Endothelial cell of umbilical vein (primary cell): ENCODE measurements at regions not wholly inside any gene's neighbourhood (a gene's known extent, or its start where the extent isn't known, plus 50 kb on each side); places are given as distances from the start of the nearest gene placed in this dataset.

Experiments
- BruUV-seq: library from RNA; stranded (reverse); fragments of 400-500 nt; replicated peaks from 2 replicates; lab custom pipeline; 2021; lab: Mats Ljungman, UMichigan
- CTCF ChIA-PET: fragments of 300-600, 350-600 bp; sonication (Branson Sonifier 250); formaldehyde crosslinking; loops from one replicate; lab custom pipeline; 2021; ENCODE audit warnings: antibody characterized with exemption, inconsistent platforms; lab: Charles Lee
- POLR2A ChIA-PET: fragments of 300-600, 350-600 bp; sonication (Branson Sonifier 250); formaldehyde crosslinking; loops from one replicate; lab custom pipeline; 2021; ENCODE audit warnings: antibody characterized with exemption, inconsistent platforms; lab: Charles Lee
- DNase-seq: peaks from one replicate; pipeline ENCODE4 v3.0.0-alpha.2; 2011; ENCODE audit warnings: low read depth, low spot score
- FAIRE-seq: peaks from 2 replicates; lab custom pipeline; 2011; peaks lifted over from hg19 to GRCh38; lab: Jason Lieb, UNC
- H2AFZ ChIP-seq: 2 replicates; pipeline ENCODE4 v1.6.0; 2012; ENCODE audit warnings: low read depth, low read length, control low read depth, inconsistent platforms
- H3K27ac ChIP-seq: 2 replicates; pipeline ENCODE4 v1.5.1; 2011; ENCODE audit warnings: low read depth, mild to moderate bottlenecking, control low read depth, low read length, moderate library complexity; ENCODE audit not compliant: insufficient read depth
- H3K27me3 ChIP-seq, 2 experiments: 2 replicates each; pipeline versions ENCODE4 v1.6.0 to v1.6.1; 2011; ENCODE audit warnings: low read length in 2 of 2, mixed read lengths in 1 of 2; ENCODE audit not compliant: control insufficient read depth in 2 of 2, insufficient read depth in 2 of 2
- H3K36me3 ChIP-seq, 2 experiments: 2 replicates in 1 of 2; 3 replicates in 1 of 2; pipeline ENCODE4 v1.5.1; 2011; ENCODE audit warnings: low read length in 2 of 2, mild to moderate bottlenecking in 1 of 2, moderate library complexity in 1 of 2; ENCODE audit not compliant: control insufficient read depth in 2 of 2, insufficient read depth in 2 of 2; ENCODE audit errors: extremely low read depth in 1 of 2
- H3K4me1 ChIP-seq: 3 replicates; pipeline ENCODE4 v1.5.1; 2011; ENCODE audit warnings: mild to moderate bottlenecking, low read length; ENCODE audit not compliant: control insufficient read depth, insufficient read depth; ENCODE audit errors: extremely low read depth
- H3K4me2 ChIP-seq: 2 replicates; pipeline ENCODE4 v1.6.1; 2011; ENCODE audit warnings: low read length, control low read depth, mixed read lengths; ENCODE audit not compliant: insufficient read depth
- H3K4me3 ChIP-seq, 3 experiments: fragments of 200-600 bp in 1 of 3; sonication (generic), shearing (Covaris generic) in 1 of 3; replicated peaks in 1 of 3; 2 replicates each; pipeline ENCODE4 v1.5.1; 2011 to 2016; ENCODE audit warnings: control low read depth in 3 of 3, low read length in 3 of 3, mild to moderate bottlenecking in 2 of 3, inconsistent platforms in 1 of 3, low read depth in 1 of 3, moderate library complexity in 1 of 3; ENCODE audit not compliant: insufficient read depth in 1 of 3
- H3K79me2 ChIP-seq: 2 replicates; pipeline ENCODE4 v1.6.0; 2012; ENCODE audit warnings: low read length, inconsistent platforms; ENCODE audit not compliant: control insufficient read depth, insufficient read depth
- H3K9ac ChIP-seq: replicated peaks from 2 replicates; pipeline ENCODE3; 2011; ENCODE audit warnings: low read length, control low read depth; ENCODE audit not compliant: insufficient read depth; ENCODE audit errors: extremely low read depth
- H3K9me1 ChIP-seq: replicated peaks from 3 replicates; pipeline ENCODE4 v1.6.0; 2011; ENCODE audit warnings: mild to moderate bottlenecking, low read length; ENCODE audit not compliant: control insufficient read depth, insufficient read depth; ENCODE audit errors: extremely low read depth
- H3K9me3 ChIP-seq: replicated peaks from 2 replicates; pipeline ENCODE4 v1.5.1; 2012; ENCODE audit warnings: low read length, inconsistent platforms; ENCODE audit not compliant: control insufficient read depth, insufficient read depth
- H4K20me1 ChIP-seq: replicated peaks from 2 replicates; pipeline ENCODE3; 2011; ENCODE audit warnings: mild to moderate bottlenecking, low read length; ENCODE audit not compliant: control insufficient read depth, insufficient read depth; ENCODE audit errors: extremely low read depth
- EZH2 ChIP-seq: IDR thresholded peaks from 2 replicates; pipeline ENCODE4 v1.6.1; 2012; ENCODE audit warnings: borderline replicate concordance, low read depth, mild to moderate bottlenecking, moderate library complexity, low read length, inconsistent platforms; ENCODE audit not compliant: severe bottlenecking
- FOS ChIP-seq: IDR thresholded peaks from 2 replicates; pipeline ENCODE4 v1.6.1; 2011; ENCODE audit warnings: mild to moderate bottlenecking, low read length, moderate library complexity, borderline replicate concordance; ENCODE audit not compliant: insufficient read depth
- GATA2 ChIP-seq: IDR thresholded peaks from 2 replicates; pipeline ENCODE4 v1.7.0; 2011; ENCODE audit warnings: low read depth, mild to moderate bottlenecking, moderate library complexity, mixed read lengths, low read length; ENCODE audit not compliant: insufficient read length, insufficient read depth
- JUN ChIP-seq: IDR thresholded peaks from 2 replicates; pipeline ENCODE4 v1.6.1; 2011; ENCODE audit warnings: borderline replicate concordance, low read depth; ENCODE audit not compliant: insufficient read length, insufficient read depth
- MYC ChIP-seq: IDR thresholded peaks from one replicate; pipeline ENCODE4 v1.6.1; 2011; ENCODE audit warnings: mild to moderate bottlenecking, low read depth, low read length
- POLR2A ChIP-seq: IDR thresholded peaks from 2 replicates; pipeline ENCODE4 v1.6.1; 2012; ENCODE audit warnings: low read depth, mild to moderate bottlenecking, control low read depth, low read length
- POLR2AphosphoS5 ChIP-seq: IDR thresholded peaks from 2 replicates; pipeline ENCODE4 v1.6.1; 2012; ENCODE audit warnings: low read depth, mild to moderate bottlenecking, control low read depth, low read length, moderate library complexity; ENCODE audit not compliant: insufficient read depth
- dilution Hi-C: fragments of 300-500 bp; cut with MboI; formaldehyde crosslinking; loops from one replicate; pipeline ENCODE4 v1.15.0; 2019; ENCODE audit warnings: low sequenced_read_pairs; ENCODE audit not compliant: extremely low pct_ligation_motif_present
- intact Hi-C: fragments of 100-400 bp; cut with micrococcal nuclease; formaldehyde crosslinking; loops from one replicate; pipeline ENCODE4 v1.10.0; 2022
- TF ChIP-seq, protein P1 (sequence below): IDR thresholded peaks from 2 replicates; pipeline ENCODE4 v1.6.1; 2011; ENCODE audit not compliant: insufficient read depth, insufficient read length
- TF ChIP-seq, protein P2 (sequence below), 2 donors: IDR thresholded peaks; 1 replicate in 1 of 2; 2 replicates in 1 of 2; pipeline ENCODE4 v1.5.1; 2011; ENCODE audit warnings: low read length in 2 of 2, mild to moderate bottlenecking in 2 of 2, moderate library complexity in 2 of 2, control low read depth in 1 of 2, inconsistent platforms in 1 of 2, low read depth in 1 of 2; ENCODE audit not compliant: insufficient read depth in 1 of 2; ENCODE audit errors: extremely low read depth in 1 of 2

DNA sequence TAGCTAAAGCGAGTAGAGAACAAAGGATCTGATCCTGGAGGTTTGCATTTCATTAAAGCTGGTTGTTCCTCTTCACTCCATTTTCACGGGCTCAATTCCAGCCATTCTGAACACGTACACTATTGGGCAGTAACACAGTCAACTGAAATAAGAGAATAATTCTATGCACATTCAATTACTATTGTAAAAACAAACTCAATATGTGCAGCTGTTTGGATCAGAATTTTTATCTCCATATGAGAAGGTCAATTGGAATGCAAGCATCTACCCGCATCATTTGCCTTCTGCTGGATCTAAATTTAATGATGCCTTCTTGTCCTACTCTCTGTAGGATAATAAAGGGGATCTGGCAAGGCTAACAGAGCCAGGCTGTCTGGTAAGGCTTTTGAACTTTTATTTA, 562.8 kb upstream of the CCDC179 start:
- H3K4me2 ChIP-seq: no peak overlapping the region
- no peak overlapping the region for H3K9ac ChIP-seq
- no peaks in the 10 kb centered on the region for H3K9me3 ChIP-seq
- no TSS peak for BruUV-seq
- no peaks in the 10 kb centered on the region for H3K4me1 ChIP-seq
- DNase-seq (no peak), FAIRE-seq (no peak)
- dilution Hi-C loops: no loop called here
- TF ChIP-seq, protein P1, sequence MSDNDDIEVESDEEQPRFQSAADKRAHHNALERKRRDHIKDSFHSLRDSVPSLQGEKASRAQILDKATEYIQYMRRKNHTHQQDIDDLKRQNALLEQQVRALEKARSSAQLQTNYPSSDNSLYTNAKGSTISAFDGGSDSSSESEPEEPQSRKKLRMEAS: no peak
- TF ChIP-seq POLR2AphosphoS5 (no peak), FOS (no peak), MYC (no peak), POLR2A (no peak), JUN (no peak), GATA2 (no peak), EZH2 (no peak)
- TF ChIP-seq, protein P2, sequence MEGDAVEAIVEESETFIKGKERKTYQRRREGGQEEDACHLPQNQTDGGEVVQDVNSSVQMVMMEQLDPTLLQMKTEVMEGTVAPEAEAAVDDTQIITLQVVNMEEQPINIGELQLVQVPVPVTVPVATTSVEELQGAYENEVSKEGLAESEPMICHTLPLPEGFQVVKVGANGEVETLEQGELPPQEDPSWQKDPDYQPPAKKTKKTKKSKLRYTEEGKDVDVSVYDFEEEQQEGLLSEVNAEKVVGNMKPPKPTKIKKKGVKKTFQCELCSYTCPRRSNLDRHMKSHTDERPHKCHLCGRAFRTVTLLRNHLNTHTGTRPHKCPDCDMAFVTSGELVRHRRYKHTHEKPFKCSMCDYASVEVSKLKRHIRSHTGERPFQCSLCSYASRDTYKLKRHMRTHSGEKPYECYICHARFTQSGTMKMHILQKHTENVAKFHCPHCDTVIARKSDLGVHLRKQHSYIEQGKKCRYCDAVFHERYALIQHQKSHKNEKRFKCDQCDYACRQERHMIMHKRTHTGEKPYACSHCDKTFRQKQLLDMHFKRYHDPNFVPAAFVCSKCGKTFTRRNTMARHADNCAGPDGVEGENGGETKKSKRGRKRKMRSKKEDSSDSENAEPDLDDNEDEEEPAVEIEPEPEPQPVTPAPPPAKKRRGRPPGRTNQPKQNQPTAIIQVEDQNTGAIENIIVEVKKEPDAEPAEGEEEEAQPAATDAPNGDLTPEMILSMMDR (IDR thresholded peaks at IDR 0.05; ENCODE audit: extremely low read depth in 1 of 2, insufficient read depth in 1 of 2, low read depth in 1 of 2, low read length in 2 of 2): no peak
- ChIA-PET POLR2A (no interaction called here), CTCF (no interaction called here)
- H3K36me3 ChIP-seq: no peaks in the 10 kb centered on the region
- no peaks in the 10 kb centered on the region for H3K79me2 ChIP-seq
- no peak overlapping the region for H3K27ac ChIP-seq
- no peaks in the 10 kb centered on the region for H4K20me1 ChIP-seq
- H3K4me3 ChIP-seq: no peak overlapping the region
- intact Hi-C loops: no loop called here
- H3K27me3 ChIP-seq: no peaks in the 10 kb centered on the region
- no peaks in the 10 kb centered on the region for H3K9me1 ChIP-seq
- no peak overlapping the region for H2AFZ ChIP-seq
